ENCODE measurements at regions not wholly inside any gene's neighbourhood (a gene's known extent, or its start where the extent isn't known, plus 50 kb on each side); places are given as distances from the start of the nearest gene placed in this dataset.
"Not testable (repeated sequence)": the region's sequence is repeated elsewhere in the genome, so short reads cannot be mapped to it uniquely, and the experiment has no call there.

DNA sequence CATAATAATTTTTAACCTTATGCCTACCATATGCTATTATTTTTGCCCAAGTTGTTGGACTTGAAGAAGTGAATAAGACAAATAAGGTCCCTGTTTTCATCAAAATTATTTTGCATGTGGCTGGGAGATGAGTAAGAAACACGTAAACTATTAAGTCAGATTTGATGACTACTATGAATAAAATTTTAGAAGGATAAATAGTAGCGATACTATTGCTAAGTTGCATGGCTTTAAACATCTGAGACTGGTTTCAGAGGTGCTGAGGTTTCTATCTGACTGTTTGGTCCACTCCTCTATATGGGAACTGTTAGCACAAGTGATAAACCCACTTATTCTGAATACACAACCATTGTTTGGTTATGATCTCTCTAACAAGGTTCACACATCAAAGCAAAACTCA, 674.3 kb upstream of the MDGA2 start:
- no peak for DNase-seq

DNA sequence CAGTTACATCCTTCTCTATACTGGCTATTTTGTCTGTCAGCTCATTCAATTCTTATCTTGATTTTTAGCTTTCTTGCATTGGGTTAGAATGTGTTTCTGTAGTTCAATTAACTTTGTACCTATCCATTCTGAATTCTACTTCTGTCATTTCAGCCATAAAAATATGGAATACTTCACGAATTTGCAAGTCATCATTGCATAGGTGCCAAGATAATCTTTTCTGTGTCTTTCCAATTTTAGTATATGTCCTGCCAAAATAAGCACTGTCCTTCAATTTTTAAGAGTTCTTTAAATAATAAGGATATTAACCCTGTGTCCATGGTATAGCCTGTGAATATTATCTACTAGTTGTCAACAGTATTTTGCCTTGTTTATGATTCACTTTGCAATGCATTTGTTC, 665.7 kb upstream of the MDGA2 start:
- no peak for DNase-seq

DNA sequence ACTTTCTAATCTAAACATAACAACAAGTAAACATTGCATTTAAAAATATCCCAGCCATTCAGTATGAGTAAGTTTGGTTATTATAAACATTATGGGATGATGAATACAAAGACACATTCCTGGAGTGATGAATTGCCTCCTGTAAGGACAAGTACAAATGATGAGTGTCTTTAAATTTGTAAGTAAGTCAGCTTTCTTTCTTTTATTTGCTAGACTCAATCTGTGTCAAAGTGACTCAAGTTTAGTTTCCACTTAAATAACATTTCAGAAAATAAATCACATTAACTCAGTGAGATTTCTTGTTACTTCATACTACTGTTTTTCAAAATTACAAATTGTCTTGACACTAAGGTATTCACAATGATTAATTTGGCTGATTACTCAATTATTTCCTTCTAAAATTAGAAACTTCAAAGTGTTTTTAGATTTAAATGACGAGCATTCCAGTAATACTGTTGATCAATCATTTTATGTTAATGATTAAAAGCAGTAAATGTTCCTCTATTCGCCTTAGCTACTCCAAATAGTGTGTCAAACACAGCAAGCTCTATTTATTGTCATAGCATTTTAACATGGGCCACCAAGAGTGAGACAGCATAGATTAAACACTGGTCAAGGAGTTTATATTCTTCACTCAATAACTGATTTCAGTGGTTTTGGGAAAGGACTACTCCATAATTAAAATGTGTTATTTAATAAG, 658.0 kb upstream of the MDGA2 start:
- DNase-seq = no peak

DNA sequence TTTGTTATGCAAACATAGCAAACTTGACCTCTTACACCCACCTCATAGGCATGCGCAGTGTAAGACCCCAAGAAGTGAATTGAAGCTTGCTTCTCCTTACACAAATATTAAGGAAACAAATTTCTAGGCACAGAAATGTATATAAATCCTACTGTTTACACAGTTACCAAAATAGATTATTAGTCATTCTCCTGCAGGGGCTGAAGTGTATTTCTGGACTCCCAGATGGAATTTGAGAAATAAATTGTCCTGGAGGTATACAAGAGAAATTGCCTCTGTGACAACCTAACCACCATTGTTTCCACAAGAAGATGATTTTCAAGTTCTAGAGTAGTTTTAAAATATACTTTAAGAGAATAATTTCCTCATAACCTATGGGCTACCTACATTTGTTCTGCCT, 656.0 kb upstream of the MDGA2 start:
- no peak for DNase-seq

DNA sequence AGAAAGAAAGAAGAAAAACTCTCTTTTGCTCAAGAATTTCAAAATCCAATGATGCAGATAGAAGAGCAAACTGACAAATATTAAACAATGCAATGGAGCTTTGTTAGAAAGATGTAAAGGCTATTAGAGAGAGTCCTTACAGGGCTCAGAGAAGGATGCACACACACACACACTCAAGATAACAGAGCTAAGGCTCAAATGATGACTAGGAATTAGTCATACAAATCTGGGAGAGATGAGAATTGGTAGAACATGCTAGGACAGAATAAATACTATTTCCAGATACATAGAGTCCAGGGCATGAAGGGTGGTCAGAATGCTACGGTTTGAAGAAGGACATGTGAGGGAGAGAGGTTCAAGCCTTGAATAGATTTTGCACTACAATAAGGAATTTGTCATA, 650.1 kb upstream of the MDGA2 start:
- no peak for DNase-seq

DNA sequence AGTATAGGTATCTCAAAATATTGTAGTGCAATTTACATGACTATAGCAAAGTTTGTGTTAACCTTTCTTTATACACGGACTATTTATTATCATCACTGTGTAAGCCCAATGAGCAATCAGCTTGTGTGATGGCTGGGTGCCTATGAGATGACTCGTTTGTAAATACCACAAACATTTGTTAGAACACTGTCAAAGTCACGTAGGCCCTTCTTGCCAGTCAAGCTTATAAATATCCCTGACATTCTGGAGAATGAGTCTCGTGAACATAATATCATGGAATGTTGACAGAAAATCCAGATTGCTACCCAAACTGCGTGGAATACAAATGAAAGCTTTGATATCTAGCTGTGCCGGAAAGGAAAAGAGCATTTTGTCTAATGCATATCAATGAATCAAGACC, 648.3 kb upstream of the MDGA2 start:
- no peak for DNase-seq

DNA sequence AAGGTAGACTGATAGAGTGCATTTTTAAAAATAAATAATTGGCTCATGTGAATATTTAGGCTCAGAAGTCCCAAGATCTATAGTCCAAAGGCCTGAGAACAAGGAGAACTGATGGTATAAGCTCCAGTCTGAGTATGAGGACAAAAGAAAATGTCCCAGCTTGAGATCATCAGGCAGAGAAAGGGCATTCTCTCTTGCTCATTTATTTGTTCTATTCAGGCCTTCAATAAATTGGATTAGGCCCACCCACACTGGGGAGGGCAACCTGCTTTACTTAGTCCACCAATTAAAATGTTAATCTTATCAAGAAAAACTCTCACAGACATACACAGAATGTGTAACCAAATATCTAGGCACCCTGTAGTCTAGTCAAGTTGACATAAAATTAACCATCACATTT, 644.4 kb upstream of the MDGA2 start:
- DNase-seq = no peak

DNA sequence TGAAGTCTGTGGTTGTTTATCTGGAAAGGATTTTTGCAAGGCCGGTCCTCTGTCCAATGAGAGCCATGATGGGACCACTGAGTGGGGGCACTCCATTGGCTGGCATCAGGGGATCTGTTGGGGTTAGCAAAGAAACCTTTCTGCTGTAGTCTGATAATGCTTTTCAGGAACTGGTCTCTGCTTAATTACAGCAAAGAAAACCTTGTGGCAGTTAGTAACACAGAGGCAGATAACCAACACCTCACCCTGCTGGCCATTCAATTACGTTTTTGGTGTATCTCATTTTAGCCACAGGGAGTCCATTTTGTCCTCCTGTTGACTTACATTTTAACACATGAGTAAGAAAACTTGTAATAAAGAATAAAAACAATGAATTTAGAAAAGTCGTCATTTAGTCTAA, 629.3 kb upstream of the MDGA2 start:
- no peak for DNase-seq

DNA sequence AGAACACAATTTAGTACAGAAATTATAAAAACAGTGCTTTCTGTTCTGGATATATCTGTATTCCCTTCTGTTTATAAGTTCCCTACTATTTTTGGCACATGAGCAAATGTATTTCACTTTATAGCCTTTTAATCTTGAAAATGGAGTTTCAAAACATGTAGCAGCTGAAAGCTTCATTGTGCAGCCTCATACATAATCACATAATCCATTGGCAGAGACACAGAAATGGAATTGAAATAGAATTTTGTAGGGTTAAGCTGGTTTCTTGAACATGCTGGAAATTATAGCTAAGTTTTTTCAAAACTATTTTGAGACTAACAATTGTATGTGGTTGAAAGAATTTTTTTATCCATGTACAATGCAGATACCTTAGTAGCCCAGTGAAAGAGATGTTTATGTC, 614.3 kb upstream of the MDGA2 start:
- DNase-seq = no peak

DNA sequence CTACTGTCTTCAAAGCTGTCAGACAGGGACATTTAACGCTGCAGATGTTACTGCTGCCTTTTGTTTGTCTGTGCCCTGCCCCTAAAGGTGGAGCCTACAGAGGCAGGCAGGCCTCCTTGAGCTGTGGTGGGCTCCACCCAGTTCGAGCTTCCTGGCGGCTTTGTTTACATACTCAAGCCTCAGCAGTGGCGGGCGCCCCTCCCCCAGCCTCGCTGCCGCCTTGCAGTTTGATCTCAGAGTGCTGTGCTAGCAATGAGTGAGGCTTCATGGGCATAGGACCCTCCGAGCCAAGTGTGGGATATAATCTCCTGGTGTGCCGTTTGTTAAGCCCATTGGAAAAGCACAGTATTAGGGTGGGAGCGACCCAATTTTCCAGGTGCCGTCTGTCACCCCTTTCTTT, 609.8 kb upstream of the MDGA2 start:
- not testable (repeated sequence) for DNase-seq

DNA sequence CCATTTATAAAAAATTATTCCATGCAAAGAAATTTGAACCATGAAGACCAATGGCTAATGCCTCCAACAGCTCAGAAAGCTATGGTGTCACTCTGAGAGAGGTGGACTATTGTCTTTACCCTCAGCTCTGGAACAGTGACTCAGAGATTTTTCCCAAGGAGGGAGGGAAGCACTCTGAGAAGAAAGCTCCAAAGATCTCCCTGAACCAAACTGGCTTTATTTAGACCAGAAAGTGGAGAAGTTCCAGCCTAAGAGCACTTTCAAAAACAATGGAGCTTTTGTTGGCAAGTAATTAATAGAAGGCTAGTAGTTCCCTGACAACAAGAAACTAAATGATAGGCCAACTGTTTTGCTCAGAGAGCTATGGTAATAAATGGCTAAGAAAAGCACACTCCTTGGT, 599.9 kb upstream of the MDGA2 start:
- no peak for DNase-seq

DNA sequence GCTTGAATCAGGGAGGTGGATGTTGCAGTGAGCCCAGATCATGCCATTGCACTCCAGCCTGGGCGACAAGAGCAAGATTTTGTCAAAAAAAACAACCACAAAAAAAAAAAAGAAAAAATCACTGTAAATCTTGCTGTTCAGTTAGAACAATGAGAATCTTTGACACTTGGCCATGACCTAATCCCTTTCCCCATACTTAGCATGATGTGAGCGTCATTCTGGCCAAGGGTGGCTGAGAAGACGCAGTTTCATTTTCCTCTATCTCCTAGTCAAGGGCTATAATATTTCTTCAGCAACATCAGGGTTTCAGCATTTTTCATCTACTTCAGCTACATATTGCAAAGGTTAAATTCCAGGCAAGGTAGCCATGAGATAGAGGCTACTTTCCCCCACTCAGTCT, 599.4 kb upstream of the MDGA2 start:
- DNase-seq = no peak

DNA sequence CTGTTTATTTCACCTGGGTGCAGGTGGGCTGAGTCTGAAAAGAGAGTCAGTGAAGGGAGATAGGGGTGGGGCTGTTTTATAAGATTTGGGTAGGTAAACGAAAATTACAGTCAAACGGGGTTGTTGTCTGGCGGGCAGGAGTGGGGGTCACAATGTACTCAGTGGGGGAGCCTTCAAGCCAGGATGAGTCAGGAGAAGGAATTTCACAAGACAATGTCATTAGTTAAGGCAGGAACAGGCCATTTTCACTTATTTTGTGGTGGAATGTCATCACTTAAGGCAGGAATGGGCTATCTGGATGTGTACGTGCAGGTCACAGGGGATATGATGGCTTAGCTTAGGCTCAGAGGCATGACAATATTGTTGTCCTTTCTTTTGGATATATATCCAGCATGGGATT, 592.5 kb upstream of the MDGA2 start:
- not testable (repeated sequence) for DNase-seq

DNA sequence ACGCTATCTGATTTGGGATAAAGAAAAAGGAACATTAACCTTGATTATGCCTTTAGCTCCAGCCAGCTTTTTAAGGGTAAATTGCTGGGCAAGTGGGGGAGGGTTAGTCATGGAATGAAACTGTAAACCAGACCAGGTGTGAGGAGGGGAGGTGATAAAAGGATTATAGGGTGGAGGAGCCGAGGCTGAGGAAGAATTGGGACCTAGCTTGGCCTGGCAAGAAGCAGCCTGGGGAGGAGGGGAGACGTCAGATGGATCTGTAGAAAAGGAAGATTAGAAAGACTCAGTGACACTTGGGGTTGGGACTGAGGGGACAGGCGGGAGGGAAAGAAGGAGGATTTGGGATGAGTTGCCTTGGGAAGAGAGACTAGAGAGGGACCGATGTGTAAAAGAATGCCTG, 590.8 kb upstream of the MDGA2 start:
- DNase-seq = not testable (repeated sequence)

DNA sequence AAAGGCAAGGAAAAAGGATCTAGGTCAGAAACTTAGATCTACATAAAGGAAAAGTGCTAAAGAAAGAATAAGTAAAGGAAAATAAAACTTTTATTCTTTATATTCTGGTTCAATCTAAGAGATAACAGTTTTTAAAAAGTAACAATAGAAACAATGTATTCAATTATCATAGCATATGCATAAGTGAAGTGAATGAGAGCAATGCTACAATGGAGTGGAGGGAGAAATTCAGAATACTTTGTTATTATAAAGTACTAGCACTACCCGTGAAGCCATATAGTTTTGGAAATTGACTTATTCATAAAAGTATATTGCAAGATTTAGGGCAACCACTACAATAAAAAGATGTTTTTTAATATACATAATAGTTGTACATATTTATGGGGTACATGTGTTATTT, 586.0 kb upstream of the MDGA2 start:
- DNase-seq = no peak

DNA sequence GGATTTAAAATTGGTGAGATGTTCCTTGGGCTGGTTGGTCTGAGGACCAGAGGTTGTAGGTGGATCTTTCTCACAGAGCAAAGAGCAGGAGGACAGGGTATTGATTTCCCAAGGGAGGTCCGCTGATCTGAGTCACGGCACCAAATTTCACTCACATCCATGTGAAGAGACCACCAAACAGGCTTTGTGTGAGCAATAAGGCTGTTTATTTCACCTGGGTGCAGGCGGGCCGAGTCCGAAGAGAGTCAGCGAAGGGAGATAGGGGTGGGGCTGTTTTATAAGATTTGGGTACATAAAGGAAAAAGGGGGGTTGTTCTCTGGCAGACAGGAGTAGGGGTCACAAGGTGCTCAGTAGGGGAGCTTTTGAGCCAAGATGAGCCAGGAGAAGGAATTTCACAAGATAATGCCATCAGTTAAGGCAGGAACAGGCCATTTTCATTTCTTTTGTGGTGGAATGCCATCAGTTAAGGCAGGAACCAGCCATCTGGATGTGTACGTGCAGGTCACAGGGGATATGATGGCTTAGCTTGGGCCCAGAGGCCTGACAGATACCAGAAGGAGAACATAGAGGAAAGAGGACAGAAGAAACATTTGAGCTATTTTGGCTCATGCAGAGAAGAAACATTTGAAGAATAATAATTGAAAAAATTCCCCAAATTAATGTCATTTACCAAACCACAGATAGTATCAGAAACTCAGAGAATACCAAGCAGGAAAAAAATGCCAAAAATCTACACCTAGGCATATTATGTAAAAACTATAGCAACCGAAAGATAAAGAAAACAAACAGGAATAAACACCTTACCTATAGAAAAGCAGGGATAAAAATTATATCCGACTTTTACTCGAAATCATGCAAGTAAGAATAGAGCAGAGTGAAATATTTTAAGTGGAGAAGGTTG, 585.2 kb upstream of the MDGA2 start:
- not testable (repeated sequence) for DNase-seq

DNA sequence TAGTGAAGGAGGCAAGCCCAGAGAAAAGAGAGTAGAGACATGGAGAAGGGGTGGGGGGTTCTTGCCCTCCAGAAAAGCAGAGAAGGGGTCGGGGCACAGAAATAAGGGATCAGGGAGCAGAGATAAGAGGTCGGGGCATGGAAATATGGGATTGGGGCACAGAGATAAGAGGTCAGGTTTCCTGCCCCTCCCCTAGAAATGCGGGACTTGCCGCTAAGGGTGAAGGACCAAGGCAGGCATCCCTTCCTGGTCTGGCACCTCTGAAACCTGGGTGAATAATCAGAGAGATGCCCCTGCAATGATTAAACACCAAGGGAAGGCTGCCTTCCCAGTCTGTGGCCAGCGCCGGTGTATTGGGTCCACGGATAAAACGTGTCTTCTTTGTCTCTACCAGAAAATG, 584.5 kb upstream of the MDGA2 start:
- DNase-seq = not testable (repeated sequence)

DNA sequence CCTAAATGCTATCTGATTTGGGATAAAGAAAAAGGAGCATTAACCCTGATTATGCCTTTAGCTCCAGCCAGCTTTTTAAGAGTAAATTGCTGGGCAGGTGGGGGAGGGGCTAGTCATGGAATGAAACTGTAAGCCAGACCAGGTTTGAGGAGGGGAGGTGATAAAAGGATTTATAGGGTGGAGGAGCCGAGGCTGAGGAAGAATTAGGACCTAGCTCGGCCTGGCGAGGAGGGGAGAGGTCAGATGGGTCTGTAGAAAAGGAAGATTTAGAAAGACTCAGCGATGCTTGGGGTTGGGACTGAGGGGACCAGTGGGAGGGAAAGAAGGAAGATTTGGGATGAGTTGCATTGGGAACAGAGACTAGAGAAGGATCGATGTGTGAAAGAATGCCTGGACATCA, 583.8 kb upstream of the MDGA2 start:
- not testable (repeated sequence) for DNase-seq

DNA sequence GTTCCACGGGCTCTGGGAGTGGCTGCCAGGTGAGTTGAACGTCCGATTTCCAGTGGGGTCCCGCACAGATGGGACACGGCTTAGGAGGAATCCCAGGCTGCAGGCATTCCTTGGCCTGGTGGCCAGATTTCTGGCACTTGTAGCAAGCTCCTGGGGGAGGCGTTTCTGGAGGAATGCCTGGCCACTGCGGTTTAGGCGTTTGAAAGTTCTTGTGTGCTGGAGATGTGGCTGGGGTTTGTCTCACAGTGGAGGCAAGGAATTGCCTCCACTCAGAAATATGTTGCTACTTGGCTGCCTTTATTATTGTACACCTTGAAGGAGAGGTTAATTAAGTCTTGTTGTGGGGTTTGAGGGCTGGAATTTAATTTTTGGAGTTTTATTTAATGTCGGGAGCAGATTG, 583.3 kb upstream of the MDGA2 start:
- not testable (repeated sequence) for DNase-seq

DNA sequence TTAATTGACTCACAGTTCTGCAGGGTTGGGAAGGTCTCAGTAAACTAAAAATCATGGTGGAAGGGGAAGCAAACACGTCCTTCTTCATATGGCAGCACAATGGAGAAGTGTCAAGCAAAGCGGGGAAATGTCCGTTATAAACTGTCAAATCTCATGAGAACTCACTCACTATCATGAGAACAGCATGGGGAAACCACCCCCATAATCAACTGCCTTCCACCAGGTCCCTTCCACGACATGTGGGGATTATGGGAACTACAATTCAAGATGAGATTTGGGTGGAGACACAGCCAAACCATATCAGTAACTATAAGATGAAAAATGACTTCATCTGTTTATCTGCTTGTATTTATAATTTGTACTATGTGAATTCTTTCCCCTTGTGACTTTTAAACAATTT, 577.6 kb upstream of the MDGA2 start:
- DNase-seq = no peak

DNA sequence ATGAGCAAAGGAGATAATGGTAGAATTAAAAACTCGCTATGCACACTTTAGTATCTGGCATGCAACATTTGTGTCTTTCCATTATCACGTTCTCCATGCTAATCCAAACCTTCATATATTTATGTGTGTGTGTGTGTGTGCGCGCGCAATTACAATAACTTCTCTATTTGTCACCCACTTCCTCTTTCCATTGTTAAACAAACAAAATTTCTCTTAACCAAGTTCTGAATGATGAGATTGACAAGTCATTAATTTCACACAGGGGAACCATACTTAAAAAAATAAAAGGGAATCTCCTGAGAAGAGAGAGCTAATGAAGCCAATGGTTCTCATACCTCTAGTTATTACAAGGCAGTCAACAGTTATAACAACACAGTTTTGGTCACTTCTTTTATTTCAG, 575.9 kb upstream of the MDGA2 start:
- DNase-seq = no peak

DNA sequence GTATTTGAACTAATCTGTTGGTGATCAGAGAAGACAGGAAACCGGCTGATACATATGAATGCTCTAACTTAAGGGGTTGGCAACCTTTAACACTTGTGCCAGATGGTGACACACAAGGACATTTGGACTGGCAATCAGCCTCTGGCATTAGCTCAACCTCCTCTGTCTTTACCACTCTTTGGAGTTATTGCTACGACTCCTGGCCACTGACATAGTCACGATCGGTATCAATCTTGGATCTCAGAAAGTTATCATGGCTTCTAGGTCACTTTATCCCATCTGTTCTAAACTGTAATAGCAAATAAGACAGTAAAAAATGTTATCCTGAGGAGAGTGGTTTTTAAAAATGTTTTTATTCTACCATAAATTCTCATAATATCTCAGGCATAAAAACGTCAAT, 575.2 kb upstream of the MDGA2 start:
- DNase-seq = no peak

DNA sequence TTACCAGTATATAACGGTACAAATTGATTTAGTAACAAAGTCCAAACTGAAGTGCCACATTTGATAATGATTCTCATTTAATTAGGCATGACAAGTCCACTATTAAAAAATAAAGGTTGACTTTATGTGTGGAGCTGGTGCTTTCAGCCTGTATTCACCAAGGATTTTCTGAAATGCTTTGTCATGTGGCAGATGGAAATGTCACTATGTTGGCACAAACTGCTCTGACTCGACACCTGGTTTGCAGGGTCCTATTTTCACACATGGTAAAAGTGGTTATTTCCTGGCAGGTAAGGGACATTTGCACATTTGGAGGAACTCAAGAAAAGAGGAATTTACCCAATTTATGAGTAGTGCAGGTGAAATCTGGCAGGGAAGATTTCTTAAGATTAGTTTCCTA, 572.6 kb upstream of the MDGA2 start:
- DNase-seq = no peak

DNA sequence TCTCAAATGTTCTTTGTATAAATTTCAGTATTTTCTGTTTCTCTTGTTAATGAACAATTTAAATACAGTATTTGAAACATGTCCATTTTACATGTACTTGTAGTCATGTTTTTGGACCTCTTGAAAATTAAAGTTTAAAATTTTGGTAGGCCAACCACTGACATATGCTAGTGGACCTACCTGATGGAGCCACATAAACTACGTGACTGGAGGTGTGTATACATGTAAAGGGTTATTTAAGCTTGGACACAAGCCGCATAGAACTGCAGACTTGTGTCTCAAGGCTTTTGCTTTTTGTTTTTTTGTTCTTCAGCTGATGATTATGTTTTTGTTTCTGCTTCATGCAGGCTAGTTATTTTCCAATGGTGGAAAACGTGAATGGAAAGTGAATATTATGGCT, 568.5 kb upstream of the MDGA2 start:
- no peak for DNase-seq

DNA sequence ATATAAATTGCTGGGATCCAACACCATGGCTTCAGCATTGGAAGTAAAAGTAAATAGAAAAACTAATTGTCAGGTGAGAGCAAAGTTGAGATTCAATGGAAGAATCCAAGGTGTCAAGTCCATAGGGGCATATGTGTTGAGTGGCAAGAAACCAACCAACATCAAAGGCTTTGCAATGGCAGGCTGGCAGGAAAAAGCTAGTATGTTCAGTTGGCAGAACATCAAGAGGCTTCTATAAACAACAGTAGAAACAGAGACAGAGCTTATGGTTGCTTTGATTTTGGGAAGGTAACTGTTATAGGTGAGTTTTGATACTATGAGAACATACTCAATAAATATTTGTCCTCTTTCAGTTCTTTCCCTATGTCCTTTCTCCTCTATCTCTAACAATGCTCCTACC, 553.7 kb upstream of the MDGA2 start:
- DNase-seq = no peak
